ENCODE measurements at regions not wholly inside any gene's neighbourhood (a gene's known extent, or its start where the extent isn't known, plus 50 kb on each side); places are given as distances from the start of the nearest gene placed in this dataset.

DNA sequence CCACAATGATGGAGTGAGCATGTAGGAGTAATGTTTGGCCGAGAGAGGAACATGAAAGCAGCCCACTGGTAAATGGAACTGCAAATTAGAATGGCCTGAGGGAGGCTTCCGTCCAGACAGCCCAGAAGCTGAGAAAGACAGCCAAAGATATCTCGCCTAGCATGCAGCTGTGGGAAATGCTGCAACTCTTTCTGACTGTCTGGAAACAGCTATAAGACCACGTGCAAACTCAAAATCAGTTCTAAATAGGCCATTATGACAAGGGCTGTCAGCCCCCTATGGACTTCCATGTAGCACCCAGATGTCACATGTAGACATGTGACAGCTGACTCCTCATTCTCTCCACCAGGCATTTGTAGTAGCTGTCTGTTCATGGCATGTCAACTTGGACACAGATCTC lies 62.9 kb upstream of the ATP1A1 start:
- TF ChIP-seq TMF1 (CRISPR knock-in tag; IDR thresholded peaks at IDR 0.05; ENCODE audit: low read depth) (no peak), ZNF33B (CRISPR knock-in tag; IDR thresholded peaks at IDR 0.05) (no peak), SIN3A (IDR thresholded peaks at IDR 0.05; ENCODE audit: borderline replicate concordance, low read depth, low read length) (no peak), POLR2A (IDR thresholded peaks at IDR 0.05; ENCODE audit: insufficient read depth in 1 of 2, low read depth in 2 of 2, low read length in 2 of 2) (no peak), EZH2 (conservative IDR thresholded peaks at IDR 0.05; ENCODE audit: low read depth, low read length) (no peak), SMC3 (IDR thresholded peaks at IDR 0.05; ENCODE audit: low read length) (no peak), FOXK1 (CRISPR knock-in tag; IDR thresholded peaks at IDR 0.05; ENCODE audit: borderline replicate concordance, low read depth) (no peak), HNF4G (IDR thresholded peaks at IDR 0.05; ENCODE audit: borderline replicate concordance, low read depth, low read length) (no peak), HNF4G (CRISPR knock-in tag; IDR thresholded peaks at IDR 0.05; ENCODE audit: borderline replicate concordance, low read depth) (no peak)
- TF ChIP-seq, protein P1, sequence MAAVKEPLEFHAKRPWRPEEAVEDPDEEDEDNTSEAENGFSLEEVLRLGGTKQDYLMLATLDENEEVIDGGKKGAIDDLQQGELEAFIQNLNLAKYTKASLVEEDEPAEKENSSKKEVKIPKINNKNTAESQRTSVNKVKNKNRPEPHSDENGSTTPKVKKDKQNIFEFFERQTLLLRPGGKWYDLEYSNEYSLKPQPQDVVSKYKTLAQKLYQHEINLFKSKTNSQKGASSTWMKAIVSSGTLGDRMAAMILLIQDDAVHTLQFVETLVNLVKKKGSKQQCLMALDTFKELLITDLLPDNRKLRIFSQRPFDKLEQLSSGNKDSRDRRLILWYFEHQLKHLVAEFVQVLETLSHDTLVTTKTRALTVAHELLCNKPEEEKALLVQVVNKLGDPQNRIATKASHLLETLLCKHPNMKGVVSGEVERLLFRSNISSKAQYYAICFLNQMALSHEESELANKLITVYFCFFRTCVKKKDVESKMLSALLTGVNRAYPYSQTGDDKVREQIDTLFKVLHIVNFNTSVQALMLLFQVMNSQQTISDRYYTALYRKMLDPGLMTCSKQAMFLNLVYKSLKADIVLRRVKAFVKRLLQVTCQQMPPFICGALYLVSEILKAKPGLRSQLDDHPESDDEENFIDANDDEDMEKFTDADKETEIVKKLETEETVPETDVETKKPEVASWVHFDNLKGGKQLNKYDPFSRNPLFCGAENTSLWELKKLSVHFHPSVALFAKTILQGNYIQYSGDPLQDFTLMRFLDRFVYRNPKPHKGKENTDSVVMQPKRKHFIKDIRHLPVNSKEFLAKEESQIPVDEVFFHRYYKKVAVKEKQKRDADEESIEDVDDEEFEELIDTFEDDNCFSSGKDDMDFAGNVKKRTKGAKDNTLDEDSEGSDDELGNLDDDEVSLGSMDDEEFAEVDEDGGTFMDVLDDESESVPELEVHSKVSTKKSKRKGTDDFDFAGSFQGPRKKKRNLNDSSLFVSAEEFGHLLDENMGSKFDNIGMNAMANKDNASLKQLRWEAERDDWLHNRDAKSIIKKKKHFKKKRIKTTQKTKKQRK (IDR thresholded peaks at IDR 0.05; ENCODE audit: low read length), result no peak
- TF ChIP-seq, protein P2, sequence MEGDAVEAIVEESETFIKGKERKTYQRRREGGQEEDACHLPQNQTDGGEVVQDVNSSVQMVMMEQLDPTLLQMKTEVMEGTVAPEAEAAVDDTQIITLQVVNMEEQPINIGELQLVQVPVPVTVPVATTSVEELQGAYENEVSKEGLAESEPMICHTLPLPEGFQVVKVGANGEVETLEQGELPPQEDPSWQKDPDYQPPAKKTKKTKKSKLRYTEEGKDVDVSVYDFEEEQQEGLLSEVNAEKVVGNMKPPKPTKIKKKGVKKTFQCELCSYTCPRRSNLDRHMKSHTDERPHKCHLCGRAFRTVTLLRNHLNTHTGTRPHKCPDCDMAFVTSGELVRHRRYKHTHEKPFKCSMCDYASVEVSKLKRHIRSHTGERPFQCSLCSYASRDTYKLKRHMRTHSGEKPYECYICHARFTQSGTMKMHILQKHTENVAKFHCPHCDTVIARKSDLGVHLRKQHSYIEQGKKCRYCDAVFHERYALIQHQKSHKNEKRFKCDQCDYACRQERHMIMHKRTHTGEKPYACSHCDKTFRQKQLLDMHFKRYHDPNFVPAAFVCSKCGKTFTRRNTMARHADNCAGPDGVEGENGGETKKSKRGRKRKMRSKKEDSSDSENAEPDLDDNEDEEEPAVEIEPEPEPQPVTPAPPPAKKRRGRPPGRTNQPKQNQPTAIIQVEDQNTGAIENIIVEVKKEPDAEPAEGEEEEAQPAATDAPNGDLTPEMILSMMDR (CRISPR knock-in tag; IDR thresholded peaks at IDR 0.05), result no peak
- TF ChIP-seq, protein P3, sequence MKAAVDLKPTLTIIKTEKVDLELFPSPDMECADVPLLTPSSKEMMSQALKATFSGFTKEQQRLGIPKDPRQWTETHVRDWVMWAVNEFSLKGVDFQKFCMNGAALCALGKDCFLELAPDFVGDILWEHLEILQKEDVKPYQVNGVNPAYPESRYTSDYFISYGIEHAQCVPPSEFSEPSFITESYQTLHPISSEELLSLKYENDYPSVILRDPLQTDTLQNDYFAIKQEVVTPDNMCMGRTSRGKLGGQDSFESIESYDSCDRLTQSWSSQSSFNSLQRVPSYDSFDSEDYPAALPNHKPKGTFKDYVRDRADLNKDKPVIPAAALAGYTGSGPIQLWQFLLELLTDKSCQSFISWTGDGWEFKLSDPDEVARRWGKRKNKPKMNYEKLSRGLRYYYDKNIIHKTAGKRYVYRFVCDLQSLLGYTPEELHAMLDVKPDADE (CRISPR knock-in tag; IDR thresholded peaks at IDR 0.05), result no peak
- TF ChIP-seq, protein P4, sequence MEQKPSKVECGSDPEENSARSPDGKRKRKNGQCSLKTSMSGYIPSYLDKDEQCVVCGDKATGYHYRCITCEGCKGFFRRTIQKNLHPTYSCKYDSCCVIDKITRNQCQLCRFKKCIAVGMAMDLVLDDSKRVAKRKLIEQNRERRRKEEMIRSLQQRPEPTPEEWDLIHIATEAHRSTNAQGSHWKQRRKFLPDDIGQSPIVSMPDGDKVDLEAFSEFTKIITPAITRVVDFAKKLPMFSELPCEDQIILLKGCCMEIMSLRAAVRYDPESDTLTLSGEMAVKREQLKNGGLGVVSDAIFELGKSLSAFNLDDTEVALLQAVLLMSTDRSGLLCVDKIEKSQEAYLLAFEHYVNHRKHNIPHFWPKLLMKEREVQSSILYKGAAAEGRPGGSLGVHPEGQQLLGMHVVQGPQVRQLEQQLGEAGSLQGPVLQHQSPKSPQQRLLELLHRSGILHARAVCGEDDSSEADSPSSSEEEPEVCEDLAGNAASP (CRISPR knock-in tag; IDR thresholded peaks at IDR 0.05; ENCODE audit: borderline replicate concordance), result no peak
